ENCODE measurements at regions not wholly inside any gene's neighbourhood (a gene's known extent, or its start where the extent isn't known, plus 50 kb on each side); places are given as distances from the start of the nearest gene placed in this dataset.

- TF ChIP-seq POLR2A (IDR thresholded peaks at IDR 0.05; ENCODE audit: low read depth, low read length) (no peak), CTCF (conservative IDR thresholded peaks at IDR 0.05; ENCODE audit: low read depth, low read length) (no peak), MAZ (IDR thresholded peaks at IDR 0.05; ENCODE audit: borderline replicate concordance, low read depth, low read length) (no peak), RFX5 (IDR thresholded peaks at IDR 0.05; ENCODE audit: low read depth, low read length) (no peak), ELK1 (IDR thresholded peaks at IDR 0.05; ENCODE audit: borderline replicate concordance, low read depth, low read length) (no peak), USF2 (IDR thresholded peaks at IDR 0.05; ENCODE audit: low read depth, low read length) (no peak), MAFK (IDR thresholded peaks at IDR 0.05; ENCODE audit: low read depth, low read length) (no peak), CEBPB (IDR thresholded peaks at IDR 0.05; ENCODE audit: low read depth, low read length) (no peak), RAD21 (IDR thresholded peaks at IDR 0.05; ENCODE audit: low read length) (no peak)
Measured at GRCh38 chr3:72375237-72376076, 472.8 kb downstream of the SHQ1 start.

All from IMR-90 (cell line).